IMR-90 (cell line): ENCODE measurements at regions not wholly inside any gene's neighbourhood (a gene's known extent, or its start where the extent isn't known, plus 50 kb on each side); places are given as distances from the start of the nearest gene placed in this dataset.

Experiments
- ATAC-seq: fragments of 200-7000 bp; cut with Tn5 transposase; 2 replicates; pipeline ENCODE4 v1.9.1; 2020; ENCODE audit warnings: low read depth, mild to moderate bottlenecking, moderate library complexity
- BruUV-seq: library from RNA; stranded (reverse); fragments of 400-500 nt; replicated peaks from 2 replicates; lab custom pipeline; 2021; lab: Mats Ljungman, UMichigan
- CTCF ChIA-PET: fragments of 300-600 bp; formaldehyde crosslinking; extraction: SDS; loops from one replicate; lab custom pipeline; 2021; ENCODE audit warnings: antibody characterized with exemption; lab: Yijun Ruan, JAX
- POLR2A ChIA-PET: fragments of 300-600 bp; sonication (Branson Sonifier 250); formaldehyde crosslinking; loops from one replicate; lab custom pipeline; 2022; ENCODE audit warnings: antibody characterized with exemption; ENCODE audit not compliant: unreplicated experiment; lab: Charles Lee
- DNase-seq: peaks from one replicate; pipeline ENCODE4 v3.0.0; 2013
- H2AFZ ChIP-seq: replicated peaks from 2 replicates; pipeline ENCODE3; 2013; ENCODE audit warnings: low read length, mild to moderate bottlenecking; ENCODE audit not compliant: poor library complexity
- H2AK5ac ChIP-seq: 2 replicates; pipeline ENCODE4 v1.6.1; 2013; ENCODE audit warnings: low read depth, low read length, inconsistent platforms
- H2AK9ac ChIP-seq: replicated peaks from 2 replicates; pipeline ENCODE3; 2013; ENCODE audit warnings: mild to moderate bottlenecking, low read depth, low read length, moderate library complexity; ENCODE audit not compliant: poor library complexity
- H2BK120ac ChIP-seq: 2 replicates; pipeline ENCODE4 v1.6.1; 2013; ENCODE audit warnings: low read depth, low read length, inconsistent platforms
- H2BK15ac ChIP-seq: 3 replicates; pipeline ENCODE4 v1.6.1; 2013; ENCODE audit warnings: low read depth, low read length, inconsistent platforms
- H2BK20ac ChIP-seq: 2 replicates; pipeline ENCODE4 v1.6.1; 2013; ENCODE audit warnings: low read depth, mild to moderate bottlenecking, inconsistent platforms, low read length, moderate library complexity
- H2BK5ac ChIP-seq: 2 replicates; pipeline ENCODE4 v1.6.1; 2013; ENCODE audit warnings: mild to moderate bottlenecking, low read depth, low read length, inconsistent platforms; ENCODE audit not compliant: poor library complexity, severe bottlenecking
- H3K14ac ChIP-seq: replicated peaks from 2 replicates; pipeline ENCODE4 v1.6.1; 2013; ENCODE audit warnings: low read depth, low read length, inconsistent platforms
- H3K18ac ChIP-seq: 2 replicates; pipeline ENCODE4 v1.6.1; 2013; ENCODE audit warnings: low read depth, low read length, control low read depth
- H3K23ac ChIP-seq: 2 replicates; pipeline ENCODE4 v1.6.1; 2013; ENCODE audit warnings: low read depth, low read length, inconsistent platforms
- H3K27ac ChIP-seq: 2 replicates; pipeline ENCODE4 v1.5.1; 2013; ENCODE audit warnings: mild to moderate bottlenecking, control low read depth, low read length; ENCODE audit not compliant: insufficient read depth
- H3K27me3 ChIP-seq: 2 replicates; pipeline ENCODE4 v1.6.1; 2013; ENCODE audit warnings: low read length; ENCODE audit not compliant: control insufficient read depth, insufficient read depth
- H3K36me3 ChIP-seq: 2 replicates; pipeline ENCODE4 v1.6.1; 2013; ENCODE audit warnings: low read length, mixed read lengths; ENCODE audit not compliant: control insufficient read depth, insufficient read depth
- H3K4ac ChIP-seq: 2 replicates; pipeline ENCODE4 v1.6.1; 2013; ENCODE audit warnings: low read depth, low read length, inconsistent platforms
- H3K4me1 ChIP-seq: 2 replicates; pipeline ENCODE4 v1.6.1; 2013; ENCODE audit warnings: low read length, mixed read lengths; ENCODE audit not compliant: control insufficient read depth, insufficient read depth
- H3K4me2 ChIP-seq: 2 replicates; pipeline ENCODE4 v1.6.1; 2013; ENCODE audit warnings: low read depth, mild to moderate bottlenecking, control low read depth, low read length, moderate library complexity
- H3K4me3 ChIP-seq: 2 replicates; pipeline ENCODE4 v1.5.1; 2013; ENCODE audit warnings: low read depth, mild to moderate bottlenecking, control low read depth, low read length, moderate library complexity; ENCODE audit not compliant: insufficient read depth
- H3K56ac ChIP-seq: 2 replicates; pipeline ENCODE4 v1.6.1; 2013; ENCODE audit warnings: low read length, inconsistent platforms; ENCODE audit not compliant: insufficient read depth; ENCODE audit errors: extremely low read depth
- H3K79me1 ChIP-seq, 2 experiments: 2 replicates each; pipeline ENCODE4 v1.6.1; 2013; ENCODE audit warnings: low read length in 2 of 2, inconsistent platforms in 1 of 2, low read depth in 1 of 2
- H3K9ac ChIP-seq: 2 replicates; pipeline ENCODE4 v1.6.1; 2013; ENCODE audit warnings: low read depth, low read length, control low read depth
- H3K9me1 ChIP-seq: 2 replicates; pipeline ENCODE4 v1.6.1; 2013; ENCODE audit warnings: low read length, inconsistent platforms; ENCODE audit not compliant: insufficient read depth
- H3K9me3 ChIP-seq: 2 replicates; pipeline ENCODE4 v1.6.1; 2013; ENCODE audit warnings: low read length; ENCODE audit not compliant: control insufficient read depth, insufficient read depth
- H4K20me1 ChIP-seq: 2 replicates; pipeline ENCODE4 v1.6.1; 2013; ENCODE audit warnings: low read length, inconsistent platforms; ENCODE audit not compliant: insufficient read depth
- H4K5ac ChIP-seq: 2 replicates; pipeline ENCODE4 v1.6.1; 2013; ENCODE audit warnings: mild to moderate bottlenecking, low read depth, low read length, control low read depth
- H4K8ac ChIP-seq, 2 experiments: 2 replicates each; pipeline ENCODE4 v1.6.1; 2013; ENCODE audit warnings: low read depth in 2 of 2, low read length in 2 of 2, control low read depth in 1 of 2, inconsistent platforms in 1 of 2
- H4K91ac ChIP-seq: 2 replicates; pipeline ENCODE4 v1.6.1; 2013; ENCODE audit warnings: low read depth, low read length, inconsistent platforms; ENCODE audit not compliant: insufficient read depth
- CEBPB ChIP-seq: IDR thresholded peaks from 2 replicates; pipeline ENCODE4 v1.6.1; 2012; ENCODE audit warnings: low read depth, low read length, improper control_type of control experiment
- RCOR1 ChIP-seq: IDR thresholded peaks from 2 replicates; pipeline ENCODE4 v1.6.1; 2012; ENCODE audit warnings: mild to moderate bottlenecking, low read length, improper control_type of control experiment; ENCODE audit not compliant: insufficient replicate concordance
- WGBS, 2 experiments: methylation state at CpG; one replicate each; pipeline versions ENCODE4 v1.1.5 to v1.1.7; 2013; ENCODE audit warnings: missing lambda C conversion rate in 2 of 2; ENCODE audit not compliant: insufficient read length in 1 of 2; ENCODE audit errors: extremely low coverage in 2 of 2; 5-methylcytosine and 5-hydroxymethylcytosine counted together
- dilution Hi-C: fragments of 300-500 bp; cut with HindIII; formaldehyde crosslinking; loops from one replicate; pipeline ENCODE4 v1.14.3; 2018; ENCODE audit warnings: low sequenced_read_pairs; ENCODE audit not compliant: unreplicated experiment
- in situ Hi-C: fragments of 300-500 bp; cut with MboI; formaldehyde crosslinking; loops from 3 replicates; pipeline ENCODE4 v1.14.3; 2019; ENCODE audit warnings: low sequenced_read_pairs, inconsistent platforms, mixed read lengths
- intact Hi-C: fragments of 100-400 bp; cut with micrococcal nuclease; formaldehyde crosslinking; loops from 2 replicates; pipeline ENCODE4 v1.10.0; 2022

DNA sequence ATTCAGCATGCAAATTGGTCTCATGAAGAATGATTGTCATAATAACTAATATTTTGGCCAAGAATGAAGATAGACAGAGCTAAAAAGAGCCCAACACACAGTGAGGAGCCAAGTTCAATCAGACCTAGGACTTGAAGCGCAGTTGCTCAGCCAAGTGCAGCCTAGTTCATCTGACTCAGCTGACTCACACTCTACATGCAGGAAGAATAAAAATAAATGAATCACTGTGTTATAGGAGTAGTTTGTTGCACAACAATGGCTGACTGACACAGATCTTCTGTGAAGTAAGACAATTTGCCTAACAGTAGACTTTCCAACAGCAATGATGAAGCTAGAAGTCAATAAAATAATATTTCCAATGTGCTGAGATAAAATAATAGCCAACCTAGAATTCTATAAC lies 261.5 kb downstream of the CEMIP2 start:
- no peak for ATAC-seq

More for the DNA sequence above, 261.5 kb downstream of the CEMIP2 start:
- Histone ChIP-seq H3K9me3 (no peaks in the 10 kb centered on the region), H3K23ac (no peak overlapping the region), H2BK5ac (no peak overlapping the region), H3K56ac (no peak overlapping the region), H3K18ac (no peak overlapping the region), H3K9me1 (no peaks in the 10 kb centered on the region), H2BK15ac (no peak overlapping the region), H4K8ac (no peak overlapping the region), H3K14ac (no peak overlapping the region), H2AFZ (no peak overlapping the region), H3K4me1 (no peaks in the 10 kb centered on the region), H4K5ac (no peak overlapping the region), H3K4ac (no peak overlapping the region), H3K9ac (no peak overlapping the region), H3K27ac (no peak overlapping the region), H2BK120ac (no peak overlapping the region), H2AK9ac (no peak overlapping the region), H4K91ac (no peak overlapping the region), H3K79me1 (no peaks in the 10 kb centered on the region), H3K4me2 (no peak overlapping the region), H4K20me1 (no peaks in the 10 kb centered on the region), H2AK5ac (no peak overlapping the region), H2BK20ac (no peak overlapping the region), H3K4me3 (no peak overlapping the region), H3K36me3 (no peaks in the 10 kb centered on the region), H3K27me3 (no peaks in the 10 kb centered on the region)
- DNase-seq = peak; percentile 27
- intact Hi-C loops = no loop called here
- CTCF ChIA-PET = no interaction called here
- dilution Hi-C loops = no loop called here
- no TSS peak for BruUV-seq
- in situ Hi-C loops = no loop called here
- TF ChIP-seq CEBPB (peak; percentile 80), RCOR1 (no peak)
- no CpG with 5 or more reads among the region's 1 CpG for WGBS, 2 experiments
- POLR2A ChIA-PET = no interaction called here
